Globus pallidus (tissue), 1 donor: ENCODE measurements at regions not wholly inside any gene's neighbourhood (a gene's known extent, or its start where the extent isn't known, plus 50 kb on each side); places are given as distances from the start of the nearest gene placed in this dataset.
"Not testable (repeated sequence)": the region's sequence is repeated elsewhere in the genome, so short reads cannot be mapped to it uniquely, and the experiment has no call there.

Experiments used
- DNase-seq: peaks from one replicate; pipeline ENCODE4 v3.0.0-alpha.2; 2015; ENCODE audit warnings: low spot score

DNA sequence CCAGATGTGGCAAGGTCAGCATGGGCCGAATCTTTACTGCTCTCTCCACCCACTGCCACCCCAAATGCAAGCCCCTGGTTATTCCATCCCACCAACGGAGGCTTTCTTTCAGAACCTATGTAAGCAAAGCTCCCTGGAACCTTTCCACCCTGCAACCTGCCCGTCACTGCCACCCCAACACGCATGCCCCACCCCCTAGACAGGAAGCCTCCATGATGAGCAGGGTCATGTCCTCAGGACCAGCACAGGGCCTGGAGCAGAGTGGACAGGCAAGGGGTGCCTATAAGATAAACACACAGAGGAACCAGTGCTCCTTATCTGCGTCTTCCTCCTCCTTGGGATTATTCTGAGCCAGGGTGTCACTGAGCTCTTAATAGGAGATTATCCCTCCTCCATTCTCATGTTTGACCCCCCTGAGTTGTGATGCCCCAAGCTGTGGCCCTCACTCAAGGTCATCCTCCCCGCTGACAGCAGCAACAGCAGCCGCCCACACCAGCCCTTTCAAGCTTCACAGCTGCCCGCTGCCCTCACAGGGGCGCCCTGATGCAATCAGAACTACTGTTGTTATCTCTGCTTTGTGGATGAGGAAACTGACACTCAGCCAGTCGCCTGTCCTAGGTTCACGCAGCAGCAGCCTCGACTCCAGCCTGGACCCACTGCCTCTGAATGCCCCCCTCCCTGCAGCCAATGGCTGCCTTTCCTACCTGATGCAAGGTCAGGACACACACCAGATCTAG, 647.3 kb downstream of the TBC1D22A start:
- DNase-seq, result no peak

DNA sequence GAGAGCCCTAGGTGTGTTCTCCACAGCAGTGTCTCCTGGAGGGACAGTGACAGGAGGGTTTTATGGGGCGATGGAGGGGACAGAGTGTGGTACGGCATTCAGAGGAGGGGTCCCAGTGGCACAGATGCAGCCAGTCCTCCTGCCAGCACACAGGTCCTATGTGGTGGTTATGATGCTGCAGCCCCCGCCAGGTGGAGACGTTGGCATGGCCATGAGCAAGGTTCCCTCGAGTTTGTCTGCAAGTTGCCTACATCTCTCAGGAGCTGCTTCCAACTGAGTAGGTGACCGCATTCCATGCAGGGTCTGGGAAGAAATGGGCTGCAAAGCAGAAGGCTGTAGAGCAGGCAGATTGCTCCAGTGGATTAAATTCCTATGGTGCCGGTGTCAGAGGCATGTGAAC, 646.0 kb downstream of the TBC1D22A start:
- DNase-seq, result no peak

DNA sequence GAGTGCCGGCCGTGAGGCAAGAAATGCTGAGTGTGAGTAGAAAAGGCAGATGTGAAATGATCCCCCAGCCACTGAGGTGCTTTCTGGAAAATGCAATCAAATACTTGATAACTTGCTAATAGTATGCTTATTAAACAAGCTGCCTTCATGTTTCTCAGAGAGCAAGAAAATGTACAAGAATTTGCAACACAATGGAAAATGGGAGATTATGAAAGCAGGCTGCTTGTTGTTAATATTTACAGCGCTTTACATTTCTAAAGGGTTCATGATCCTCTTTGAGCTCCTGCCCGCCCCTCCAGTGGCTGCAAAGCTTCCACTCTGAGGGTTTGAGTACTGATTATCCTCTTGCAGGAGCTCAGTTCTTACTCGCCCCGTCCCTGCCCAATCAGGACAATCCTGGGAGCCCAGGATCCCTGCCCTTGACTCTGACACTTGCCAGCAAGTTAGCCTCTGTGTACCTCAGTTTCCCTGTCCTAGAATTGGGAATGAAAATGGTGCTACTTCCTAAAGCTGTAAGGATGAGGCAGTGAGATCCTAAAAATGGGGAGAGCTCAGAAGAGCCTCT, 645.1 kb downstream of the TBC1D22A start:
- DNase-seq, result no peak

DNA sequence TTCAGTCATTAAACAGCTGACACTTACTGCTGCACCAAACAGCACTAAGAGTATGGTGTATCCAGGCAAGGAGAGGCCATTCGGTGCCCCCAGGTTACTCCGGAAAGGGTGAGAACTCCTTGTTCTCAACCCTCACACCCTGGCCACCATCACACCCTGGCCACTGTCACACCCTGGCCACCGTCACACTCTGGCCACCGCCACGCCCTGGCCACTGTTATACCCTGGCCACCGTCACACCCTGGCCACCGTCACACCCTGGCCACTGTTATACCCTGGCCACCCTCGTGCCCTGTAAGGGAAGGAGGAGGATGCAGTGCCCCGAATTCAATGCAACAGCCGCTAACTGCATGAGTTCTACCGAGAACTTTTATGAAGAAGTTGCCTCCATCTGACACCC, 644.4 kb downstream of the TBC1D22A start:
- DNase-seq, result no peak

DNA sequence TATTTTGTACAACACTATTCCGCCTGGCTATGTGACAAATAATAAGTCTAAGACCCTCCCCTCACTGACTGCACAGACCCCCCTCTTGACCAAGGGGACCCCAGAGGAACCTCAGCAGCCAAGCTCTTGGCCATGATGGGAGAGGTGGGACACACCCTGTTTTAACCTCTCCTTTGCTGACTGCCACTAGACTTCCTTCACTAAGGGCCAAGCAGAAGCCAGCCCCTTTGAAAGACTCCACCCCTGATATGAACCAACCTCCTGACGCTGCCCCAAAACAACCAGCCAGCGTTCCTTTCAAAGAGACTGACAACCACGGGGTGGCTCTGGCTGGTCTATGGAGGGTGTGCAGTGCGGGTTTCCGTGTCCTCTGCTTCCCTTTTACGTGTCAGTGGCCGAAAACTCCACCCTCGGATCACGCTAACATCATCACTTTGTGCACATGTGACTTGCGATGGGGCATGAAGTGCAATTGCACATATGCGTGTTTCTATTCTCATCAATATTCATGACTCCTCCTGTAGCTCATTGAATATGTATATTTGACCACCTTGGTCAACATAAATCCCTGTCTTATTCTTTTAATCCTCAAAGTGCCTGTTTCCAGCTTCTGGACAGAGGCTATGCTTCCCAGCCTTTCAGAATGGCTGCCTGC, 643.9 kb downstream of the TBC1D22A start:
- DNase-seq, result no peak

DNA sequence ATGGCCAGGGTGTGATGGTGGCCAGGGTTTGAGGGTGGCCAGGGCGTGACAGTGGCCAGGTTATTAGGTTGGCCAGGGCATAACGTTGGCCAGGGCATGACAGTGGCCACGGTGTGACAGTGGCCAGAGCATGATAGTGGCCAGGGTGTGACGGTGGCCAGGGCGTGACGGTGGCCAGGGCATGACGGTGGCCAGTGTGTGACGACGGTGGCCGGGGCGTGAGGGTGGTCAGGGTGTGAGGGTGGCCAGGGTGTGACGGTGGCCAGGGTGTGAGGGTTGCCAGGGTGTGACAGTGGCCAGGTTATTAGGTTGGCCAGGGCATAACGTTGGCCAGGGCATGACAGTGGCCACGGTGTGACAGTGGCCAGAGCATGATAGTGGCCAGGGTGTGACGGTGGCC, 642.8 kb downstream of the TBC1D22A start:
- not testable (repeated sequence) for DNase-seq

DNA sequence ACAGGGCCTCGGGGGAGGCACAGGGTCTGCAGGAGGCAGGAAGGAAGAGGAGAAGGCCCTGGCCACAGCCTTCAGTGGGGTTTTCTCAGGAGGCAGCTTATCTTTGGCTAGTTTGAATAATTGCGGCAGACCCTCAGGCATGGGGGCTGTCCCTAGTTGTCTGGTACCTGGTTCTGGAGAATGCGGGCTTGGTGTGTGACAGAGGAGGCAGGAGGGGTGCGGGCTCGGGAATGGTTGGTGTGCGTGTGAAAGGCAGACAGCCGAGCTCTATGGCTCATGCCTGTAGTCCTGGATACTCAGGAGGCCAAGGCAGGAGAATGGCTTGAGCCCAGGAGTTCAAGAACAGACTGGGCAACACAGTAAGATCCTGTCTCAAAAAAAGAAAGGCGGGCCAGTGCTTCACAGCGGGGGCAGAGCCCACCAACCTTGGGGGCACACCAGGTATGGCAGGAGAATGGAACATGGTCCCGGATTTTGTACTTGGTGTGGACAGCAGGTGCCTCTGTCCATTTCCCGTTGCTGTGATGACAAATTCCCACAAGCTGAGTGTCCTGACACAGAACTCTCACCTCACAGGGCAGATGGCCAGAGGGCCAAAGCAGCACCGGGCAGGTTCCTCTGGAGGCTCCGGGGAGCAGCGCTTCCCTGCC, 640.6 kb downstream of the TBC1D22A start:
- DNase-seq, result no peak

DNA sequence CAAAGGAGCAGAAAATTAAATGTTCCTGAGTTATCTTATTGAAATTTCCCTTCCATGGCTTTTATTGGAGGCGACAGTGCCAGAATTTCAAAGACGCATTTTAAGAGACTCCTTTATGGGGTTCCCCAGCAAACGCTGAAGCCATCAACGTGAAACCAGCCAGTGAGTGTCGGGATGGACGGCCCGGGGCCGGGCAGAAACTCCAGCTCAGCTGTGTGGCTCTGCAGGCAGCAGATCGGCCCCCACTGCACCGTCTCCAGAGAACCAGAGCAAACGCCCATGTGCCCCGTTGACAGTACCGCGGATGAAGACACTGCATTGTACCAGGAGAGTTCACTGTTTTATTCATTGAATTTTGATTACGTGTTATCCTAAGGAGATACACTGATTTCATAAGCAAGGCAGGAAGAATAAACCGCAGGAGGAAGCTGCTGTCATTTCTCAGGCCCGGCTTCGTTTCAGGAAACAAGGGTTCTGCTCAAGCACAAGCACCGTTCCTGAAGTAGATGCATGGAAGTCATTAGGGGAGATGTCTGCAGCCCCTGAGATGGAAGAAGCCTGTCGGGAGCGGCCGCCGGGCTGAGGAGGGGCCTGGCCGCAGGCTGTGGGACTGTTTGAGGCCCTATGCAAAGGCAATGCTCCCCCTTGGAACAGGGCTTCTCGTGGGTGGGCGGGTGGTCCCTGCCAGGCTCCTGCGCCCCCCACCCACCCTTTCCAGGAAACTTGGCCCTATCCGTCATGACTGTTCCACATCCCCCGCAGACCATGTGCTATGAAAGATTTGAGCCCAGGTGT, 639.7 kb downstream of the TBC1D22A start:
- DNase-seq, result no peak

DNA sequence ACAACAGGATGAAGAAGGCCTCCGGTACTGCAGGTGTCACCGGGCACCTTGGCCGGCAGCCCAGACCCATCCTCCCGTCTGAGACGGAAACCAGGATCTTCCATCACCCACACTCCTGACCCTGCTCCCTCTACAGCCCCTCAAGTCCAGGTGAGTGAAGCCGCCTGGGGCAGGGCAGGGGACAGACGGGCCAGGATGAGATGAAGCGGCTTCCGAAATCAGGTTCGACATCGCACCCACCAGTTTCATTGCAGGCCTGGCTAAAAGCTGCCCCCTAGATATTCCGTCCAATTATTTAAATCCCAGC, 639.1 kb downstream of the TBC1D22A start:
- DNase-seq, result no peak

DNA sequence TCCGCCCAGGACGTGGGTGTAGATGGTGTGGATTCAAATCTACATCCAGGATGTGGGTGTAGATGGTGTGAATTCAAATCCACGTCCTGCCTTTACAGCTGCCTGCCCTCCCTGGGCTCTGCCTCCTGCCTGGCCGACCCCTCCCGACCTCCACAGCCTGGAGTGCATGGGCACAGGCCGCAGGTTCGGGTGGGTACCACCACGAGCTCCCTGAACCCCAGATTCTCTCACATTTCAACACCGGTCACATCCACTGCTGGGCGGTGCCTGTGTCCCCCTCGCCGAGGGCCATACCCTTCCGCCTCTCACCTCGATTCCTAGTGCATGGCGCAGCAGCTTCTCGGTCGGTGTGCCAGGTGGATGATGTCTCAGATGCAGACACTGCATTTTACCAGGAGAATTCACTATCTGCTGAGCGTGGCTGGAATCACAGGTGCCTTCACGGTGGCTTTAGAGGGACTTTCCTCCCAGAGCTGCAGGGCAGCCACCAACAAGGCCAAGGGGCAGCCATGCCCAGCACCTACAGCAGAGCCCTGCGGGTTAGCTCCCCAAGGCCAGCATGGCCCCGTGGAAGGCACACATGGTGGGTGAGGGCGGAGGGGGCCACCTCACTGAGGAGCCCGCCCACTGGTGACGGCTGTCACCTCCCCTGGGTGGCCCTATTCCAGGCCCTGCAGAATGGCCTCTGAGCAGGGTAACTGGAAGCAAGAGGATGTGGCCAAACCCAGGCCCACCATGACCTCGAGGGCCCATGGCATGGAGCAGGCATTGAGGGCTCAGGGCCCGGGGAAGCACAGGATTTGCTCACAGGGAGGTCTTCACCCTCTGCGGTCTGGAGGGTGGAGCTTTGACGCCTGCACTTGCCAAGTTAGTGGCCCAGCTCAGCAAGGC, 638.5 kb downstream of the TBC1D22A start:
- no peak for DNase-seq

DNA sequence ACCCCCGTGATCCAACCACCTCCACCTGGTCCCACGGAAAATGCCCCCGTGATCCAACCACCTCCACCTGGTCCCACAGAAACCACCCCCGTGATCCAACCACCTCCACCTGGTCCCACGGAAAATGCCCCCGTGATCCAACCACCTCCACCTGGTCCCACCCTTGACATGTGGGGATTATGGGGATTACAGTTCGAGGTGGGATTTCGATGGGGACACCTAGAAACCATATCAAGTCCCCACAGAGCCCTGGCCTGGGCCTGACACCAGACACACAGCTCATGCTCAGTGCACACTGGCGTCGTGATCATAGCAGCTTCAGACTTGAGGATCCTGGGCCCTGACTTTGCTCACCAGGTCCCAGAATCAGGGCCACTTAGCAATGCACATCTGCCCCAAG, 637.7 kb downstream of the TBC1D22A start:
- DNase-seq, result not testable (repeated sequence)

DNA sequence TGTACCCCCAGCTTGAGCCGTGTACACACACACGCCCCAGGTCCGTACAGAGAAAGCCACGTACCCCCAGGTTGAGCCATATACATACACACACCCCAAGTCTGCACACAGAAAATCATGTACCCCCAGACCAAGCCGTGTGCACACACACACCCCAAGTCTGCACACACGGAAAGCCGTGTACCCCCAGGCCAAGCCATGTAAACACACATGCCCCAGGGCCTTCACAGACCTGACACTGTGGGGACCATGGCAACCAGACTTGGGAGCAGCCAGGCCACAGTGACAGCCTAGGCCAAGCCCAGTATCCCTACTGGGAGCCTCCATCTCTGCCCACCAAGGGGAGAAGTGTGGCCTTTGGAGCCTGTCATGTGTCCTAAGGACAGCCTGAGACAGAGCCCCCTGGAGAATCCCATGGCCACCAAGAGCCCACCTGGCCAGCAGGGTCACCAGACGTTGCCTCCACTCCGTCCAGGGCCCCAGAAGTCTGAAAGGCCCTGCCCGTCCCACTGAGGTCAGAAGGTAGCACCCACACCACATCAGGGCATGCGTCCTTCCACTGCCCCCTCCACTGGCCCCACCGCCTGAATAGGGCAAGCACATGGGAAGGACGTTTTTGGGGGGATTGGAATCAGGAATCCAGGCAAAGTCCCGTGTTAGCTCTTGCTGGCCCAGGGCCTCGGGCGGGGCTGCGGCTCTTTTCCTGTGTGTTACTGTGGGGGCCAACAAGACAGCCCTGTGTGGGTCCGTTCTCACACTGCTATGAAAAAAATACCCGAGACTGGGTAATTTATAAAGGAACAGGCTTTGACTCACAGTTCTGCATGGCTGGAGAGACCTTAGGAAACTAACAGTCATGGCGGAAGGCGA, 636.7 kb downstream of the TBC1D22A start:
- DNase-seq, result no peak

DNA sequence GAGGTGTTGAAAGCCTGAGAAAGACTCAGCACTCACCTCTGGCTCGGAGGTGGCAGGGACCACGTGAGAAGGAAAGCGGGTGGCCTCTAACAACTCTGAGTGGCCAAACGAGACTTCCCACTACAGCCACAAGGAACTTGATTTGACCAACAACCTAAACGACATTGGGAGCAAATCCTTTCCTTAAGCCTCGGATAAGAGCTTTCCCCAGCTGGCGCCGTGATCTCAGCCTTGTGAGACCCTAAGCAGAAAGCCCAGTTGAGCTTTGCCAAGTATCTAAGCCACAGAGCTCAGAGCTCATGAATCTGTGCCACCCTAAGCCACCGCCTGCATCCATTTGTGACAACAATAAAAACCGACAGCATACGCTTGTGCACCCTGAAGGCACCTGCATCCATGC, 636.0 kb downstream of the TBC1D22A start:
- DNase-seq, result no peak

DNA sequence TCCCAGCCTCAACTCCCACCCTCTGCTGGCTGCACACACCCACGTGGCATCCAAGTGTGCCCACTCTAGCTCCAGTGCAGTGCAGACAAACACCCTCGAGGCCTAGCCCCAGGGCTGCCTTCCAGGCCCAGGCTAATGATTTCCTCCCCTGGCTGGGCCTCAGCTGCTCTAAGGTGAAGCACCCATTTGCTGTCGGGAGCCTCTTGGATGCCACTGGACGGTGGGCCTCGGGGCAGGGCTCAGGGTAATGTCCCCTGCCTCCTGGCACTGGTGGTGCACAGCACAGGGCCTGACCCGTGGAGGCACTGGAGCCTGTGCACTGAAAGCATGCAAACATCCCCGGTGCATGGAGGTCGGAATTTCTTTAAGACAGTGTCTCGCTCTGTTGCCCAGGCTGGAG, 635.2 kb downstream of the TBC1D22A start:
- DNase-seq, result no peak

DNA sequence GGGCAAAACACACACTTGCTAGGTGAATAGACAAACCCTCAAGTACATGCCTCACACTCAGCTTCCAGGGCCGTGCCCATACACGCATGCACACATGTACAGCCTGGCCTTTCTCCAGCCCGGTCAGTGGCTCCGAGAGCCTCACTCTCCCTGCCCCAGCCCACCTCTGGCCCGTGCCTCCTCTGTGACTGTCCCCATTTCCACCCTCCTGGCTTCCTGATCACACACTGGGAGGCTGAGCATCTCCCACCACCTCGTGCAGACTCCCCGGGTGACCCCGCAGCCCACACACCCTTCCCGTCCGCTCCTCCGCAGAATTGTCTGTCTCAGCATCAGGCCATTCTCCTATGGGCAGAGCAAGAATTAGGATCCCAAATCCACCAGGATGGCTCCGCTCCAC, 634.1 kb downstream of the TBC1D22A start:
- DNase-seq, result no peak

DNA sequence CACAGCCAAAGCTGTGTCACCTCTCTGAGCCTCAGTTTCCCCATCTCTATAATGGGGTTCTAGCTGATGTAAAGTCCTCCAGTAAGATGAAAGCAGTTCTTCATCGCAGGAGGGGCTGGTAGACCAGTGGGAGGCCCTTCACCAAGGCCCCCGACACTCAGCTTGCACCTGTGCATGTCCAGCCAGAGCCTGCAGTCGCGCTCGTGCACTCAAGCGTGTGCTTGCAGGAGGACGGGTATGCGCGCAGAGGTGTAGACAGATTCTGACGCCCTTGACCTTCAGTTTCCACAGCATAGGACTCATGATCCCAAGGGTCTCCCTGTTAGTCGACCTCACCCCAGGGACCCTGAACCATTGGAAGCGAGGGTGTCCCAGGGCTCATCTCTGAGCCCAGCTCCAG, 633.7 kb downstream of the TBC1D22A start:
- no peak for DNase-seq

DNA sequence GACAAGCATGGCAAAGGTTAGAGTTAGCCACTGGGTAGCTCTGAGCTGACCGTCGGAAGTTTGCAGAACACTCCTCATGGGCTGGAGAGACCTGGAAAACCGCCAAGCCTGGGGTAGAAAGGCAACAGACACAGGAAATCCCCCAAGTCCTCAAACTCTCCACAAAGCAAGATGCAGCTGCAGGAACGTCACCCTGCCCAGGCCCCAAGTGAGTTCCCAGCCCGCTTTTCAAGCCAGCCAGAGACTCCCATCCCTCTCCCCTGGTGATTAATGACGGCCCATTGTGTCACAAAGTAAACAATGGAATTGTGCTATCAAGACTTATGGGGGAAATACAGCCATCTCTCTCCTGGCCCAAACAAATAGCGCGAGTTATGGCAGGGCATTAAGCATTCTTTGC, 633.0 kb downstream of the TBC1D22A start:
- DNase-seq, result no peak

DNA sequence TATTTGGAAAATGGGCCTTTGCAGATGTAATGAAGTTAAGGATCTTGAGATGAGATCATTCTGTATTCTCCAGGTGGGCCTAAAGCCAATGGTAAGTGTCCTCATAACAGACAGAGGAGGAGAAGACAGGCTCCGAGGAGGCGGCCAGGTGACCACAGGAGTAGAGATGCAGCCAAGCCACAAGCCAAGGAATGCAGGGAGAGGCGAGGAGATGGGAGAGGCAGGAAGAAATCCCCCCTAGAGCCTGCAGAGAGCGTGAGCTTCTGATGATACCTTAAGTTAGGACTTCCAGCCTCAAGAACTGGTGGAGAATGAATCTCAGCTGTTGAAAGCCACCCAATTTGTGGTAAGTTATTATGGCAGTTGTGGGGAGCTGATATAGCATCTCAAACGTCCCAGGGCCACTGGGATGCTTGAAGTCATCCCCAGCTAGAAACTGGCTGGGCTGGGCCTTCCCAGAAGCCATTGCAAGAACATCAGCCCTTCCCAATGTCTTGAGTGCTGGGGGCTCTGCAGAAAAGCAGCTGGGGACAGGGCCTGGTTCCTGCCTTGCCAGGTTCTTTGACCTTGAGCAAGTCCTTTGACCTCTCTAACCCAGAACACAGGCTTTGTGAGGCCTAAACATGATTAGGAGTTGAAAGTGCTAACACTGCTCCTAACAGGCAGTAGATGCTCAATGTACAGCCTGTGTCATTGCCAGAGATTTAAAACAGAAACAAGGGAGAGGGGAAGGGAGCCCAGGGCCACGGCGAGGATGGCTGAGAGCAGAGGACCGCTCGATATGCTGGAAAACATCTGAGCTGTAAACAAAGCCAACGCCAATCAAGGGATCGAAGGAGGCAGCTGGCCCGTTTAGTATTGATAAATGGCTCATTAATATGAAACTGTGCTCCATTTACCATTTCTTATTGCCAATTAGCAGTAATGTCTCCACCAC, 632.3 kb downstream of the TBC1D22A start:
- DNase-seq, result no peak

DNA sequence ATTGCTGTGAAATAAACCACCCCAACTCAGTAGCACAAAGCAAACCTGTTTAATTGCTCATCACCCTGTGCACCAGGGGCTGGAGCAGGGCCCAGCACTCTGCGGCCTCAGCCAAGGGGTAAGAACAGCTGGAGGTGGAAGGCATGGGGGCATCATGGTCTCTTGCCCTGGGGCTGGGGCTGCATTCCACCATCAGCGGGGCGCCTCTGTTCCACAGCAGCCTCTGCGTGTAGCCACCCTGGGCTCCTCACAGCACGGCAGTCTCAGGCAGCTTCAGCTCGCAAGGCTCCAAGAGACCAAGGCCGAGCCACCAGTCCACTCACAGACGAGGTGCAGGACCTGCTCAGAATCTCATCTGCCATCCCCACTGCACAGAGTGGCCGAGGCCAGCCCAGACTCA, 630.7 kb downstream of the TBC1D22A start:
- no peak for DNase-seq
